Fibroblast of the aortic adventitia (primary cell): ENCODE measurements at regions not wholly inside any gene's neighbourhood (a gene's known extent, or its start where the extent isn't known, plus 50 kb on each side); places are given as distances from the start of the nearest gene placed in this dataset.

Experiments
- DNase-seq: peaks from one replicate; pipeline ENCODE4 v3.0.0-alpha.2; 2010; ENCODE audit warnings: low read depth
- H3K4me3 ChIP-seq: 2 replicates; pipeline ENCODE4 v1.5.1; 2011; ENCODE audit warnings: low read depth, mild to moderate bottlenecking, control low read depth, low read length, moderate library complexity
- TF ChIP-seq, protein P1 (sequence below): IDR thresholded peaks from 2 replicates; pipeline ENCODE4 v1.5.1; 2011; ENCODE audit warnings: mild to moderate bottlenecking, low read length, control low read depth, inconsistent platforms; ENCODE audit not compliant: insufficient read depth

DNA sequence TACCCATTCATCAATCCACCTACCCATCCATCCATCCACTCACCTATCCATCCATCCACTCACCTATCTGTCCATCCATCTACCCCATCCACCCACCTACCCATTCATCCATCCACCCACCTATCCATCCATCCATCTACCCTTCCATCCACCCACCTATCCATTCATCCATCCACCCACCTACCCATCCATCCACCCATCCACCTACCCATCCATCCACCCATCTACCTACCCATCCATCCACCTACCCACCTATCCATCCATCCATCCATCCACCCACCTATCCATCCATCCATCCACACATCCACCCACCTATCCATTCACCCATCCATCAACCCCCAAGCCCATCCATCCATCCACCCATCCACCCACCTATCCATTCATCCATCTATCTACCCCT is 267.1 kb downstream of the MRTFB start:
- no peak for DNase-seq
- no peak overlapping the region for H3K4me3 ChIP-seq
- TF ChIP-seq, protein P1, sequence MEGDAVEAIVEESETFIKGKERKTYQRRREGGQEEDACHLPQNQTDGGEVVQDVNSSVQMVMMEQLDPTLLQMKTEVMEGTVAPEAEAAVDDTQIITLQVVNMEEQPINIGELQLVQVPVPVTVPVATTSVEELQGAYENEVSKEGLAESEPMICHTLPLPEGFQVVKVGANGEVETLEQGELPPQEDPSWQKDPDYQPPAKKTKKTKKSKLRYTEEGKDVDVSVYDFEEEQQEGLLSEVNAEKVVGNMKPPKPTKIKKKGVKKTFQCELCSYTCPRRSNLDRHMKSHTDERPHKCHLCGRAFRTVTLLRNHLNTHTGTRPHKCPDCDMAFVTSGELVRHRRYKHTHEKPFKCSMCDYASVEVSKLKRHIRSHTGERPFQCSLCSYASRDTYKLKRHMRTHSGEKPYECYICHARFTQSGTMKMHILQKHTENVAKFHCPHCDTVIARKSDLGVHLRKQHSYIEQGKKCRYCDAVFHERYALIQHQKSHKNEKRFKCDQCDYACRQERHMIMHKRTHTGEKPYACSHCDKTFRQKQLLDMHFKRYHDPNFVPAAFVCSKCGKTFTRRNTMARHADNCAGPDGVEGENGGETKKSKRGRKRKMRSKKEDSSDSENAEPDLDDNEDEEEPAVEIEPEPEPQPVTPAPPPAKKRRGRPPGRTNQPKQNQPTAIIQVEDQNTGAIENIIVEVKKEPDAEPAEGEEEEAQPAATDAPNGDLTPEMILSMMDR: no peak

DNA sequence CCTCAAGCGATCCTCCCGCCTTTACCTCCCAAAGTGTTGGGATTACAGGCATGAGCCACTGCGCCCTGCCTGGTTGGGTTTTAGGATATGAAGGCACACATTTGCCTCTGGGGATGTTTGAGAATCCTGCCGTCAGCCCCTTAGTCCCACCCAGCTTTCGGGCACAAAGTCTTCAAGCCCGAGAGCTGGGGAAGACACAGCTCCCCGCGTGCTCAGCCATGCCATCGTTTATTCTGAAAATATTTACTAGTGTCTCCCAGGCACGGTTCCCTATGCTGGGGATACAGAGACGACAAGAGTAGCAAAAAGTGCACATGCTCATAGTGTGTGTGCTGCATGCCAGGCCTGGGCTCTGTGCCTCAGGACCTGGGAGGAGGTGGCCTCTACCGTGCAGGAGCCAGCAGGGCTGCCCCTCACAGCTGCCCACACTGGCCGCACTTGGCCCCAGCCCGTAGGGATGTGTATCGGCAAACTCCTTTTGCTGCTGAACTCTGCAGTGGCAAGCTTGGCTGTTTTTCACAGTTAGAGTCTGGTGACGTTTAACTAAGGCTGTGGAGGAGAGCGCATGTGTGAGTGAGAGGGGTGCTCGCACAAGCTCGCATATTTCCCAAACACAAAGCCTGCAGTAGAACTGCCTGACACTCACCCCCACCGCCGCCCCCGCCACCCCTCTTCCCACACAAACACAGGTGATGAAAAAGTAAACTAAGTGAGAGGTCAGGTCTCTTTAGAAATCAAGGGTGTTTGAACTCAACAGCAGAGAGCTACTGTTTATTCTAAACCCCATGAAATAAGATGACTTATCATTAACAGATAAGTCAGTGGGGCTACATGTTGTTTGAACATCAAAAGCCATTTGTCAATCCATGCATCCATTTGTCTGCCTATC is 266.4 kb downstream of the MRTFB start:
- TF ChIP-seq, protein P1: no peak
- H3K4me3 ChIP-seq: peak overlapping the region; percentile 13
- peak; percentile 49 for DNase-seq

DNA sequence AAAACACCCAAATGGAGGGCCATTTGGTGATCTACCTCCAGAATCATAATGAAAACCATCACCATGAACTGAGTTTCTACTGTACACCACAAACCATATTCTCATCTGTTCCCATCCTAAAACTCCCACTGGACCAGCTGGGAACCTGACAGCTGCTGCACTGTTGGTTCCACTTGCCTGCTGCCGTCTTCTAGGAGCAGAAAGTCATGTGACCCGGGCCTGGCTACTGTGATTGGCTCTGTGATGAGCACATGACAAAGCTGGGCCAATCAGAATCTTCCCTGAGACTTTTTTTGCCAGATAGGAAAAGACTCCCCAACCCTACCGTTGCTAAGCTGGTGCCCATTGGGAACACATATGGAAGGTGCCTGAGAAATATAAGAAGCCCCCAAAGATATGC is 264.2 kb downstream of the MRTFB start:
- TF ChIP-seq, protein P1: no peak
- DNase-seq: no peak
- H3K4me3 ChIP-seq: no peak overlapping the region

DNA sequence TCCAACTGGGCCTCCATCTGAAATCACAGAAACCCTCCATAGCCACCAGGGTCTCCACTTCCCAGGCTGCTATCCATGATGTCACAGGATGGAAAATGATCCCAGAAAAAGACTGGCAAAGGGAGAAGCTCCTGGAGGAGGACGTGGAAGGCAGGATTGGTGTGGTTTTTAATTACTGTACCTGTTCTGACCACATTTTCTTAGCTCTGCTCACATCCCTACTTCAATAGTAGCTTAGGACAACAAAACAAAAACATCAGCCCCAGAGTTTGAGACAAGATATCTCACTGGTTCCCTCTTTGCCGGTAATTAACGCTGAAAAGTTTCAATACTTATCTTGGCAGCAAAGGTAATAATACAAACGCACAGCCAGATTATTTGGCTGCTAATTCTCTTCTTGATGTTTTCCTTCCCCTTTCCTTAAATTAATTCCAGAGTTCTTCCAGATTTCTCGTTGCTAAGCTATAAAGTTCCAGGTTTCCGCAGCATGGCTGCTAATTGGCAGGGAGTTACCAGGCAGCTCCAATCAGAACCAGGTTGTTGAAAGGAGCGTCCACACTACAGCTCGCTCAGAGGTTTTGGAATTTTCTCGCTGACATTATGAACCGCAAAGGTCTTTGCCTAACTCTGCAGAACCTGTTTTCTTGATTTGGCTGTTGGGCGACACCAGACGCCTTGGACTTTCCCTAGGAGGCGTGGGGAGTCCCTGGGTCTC is 263.4 kb downstream of the MRTFB start:
- TF ChIP-seq, protein P1: no peak
- no peak overlapping the region for H3K4me3 ChIP-seq
- DNase-seq: peak; percentile 35

DNA sequence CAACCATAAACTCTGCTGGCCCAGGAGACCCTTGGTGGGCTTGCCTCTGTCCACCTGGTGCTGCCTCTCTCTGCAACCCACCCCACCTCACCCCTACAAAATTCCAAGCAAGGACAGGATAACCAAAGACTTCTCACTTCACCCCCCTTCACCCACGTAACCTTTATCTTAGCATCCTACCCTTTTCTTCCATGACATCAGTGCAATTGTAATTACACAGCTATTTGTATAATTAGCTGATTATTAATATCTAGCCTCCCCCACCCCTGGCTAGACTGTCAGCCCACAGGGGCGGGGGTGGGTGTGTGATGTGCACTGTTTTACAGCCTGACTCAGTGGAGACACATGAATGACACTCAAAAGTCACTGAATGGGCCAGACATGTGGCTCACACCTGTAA is 262.2 kb downstream of the MRTFB start:
- TF ChIP-seq, protein P1: no peak
- DNase-seq: no peak
- H3K4me3 ChIP-seq: no peak overlapping the region

DNA sequence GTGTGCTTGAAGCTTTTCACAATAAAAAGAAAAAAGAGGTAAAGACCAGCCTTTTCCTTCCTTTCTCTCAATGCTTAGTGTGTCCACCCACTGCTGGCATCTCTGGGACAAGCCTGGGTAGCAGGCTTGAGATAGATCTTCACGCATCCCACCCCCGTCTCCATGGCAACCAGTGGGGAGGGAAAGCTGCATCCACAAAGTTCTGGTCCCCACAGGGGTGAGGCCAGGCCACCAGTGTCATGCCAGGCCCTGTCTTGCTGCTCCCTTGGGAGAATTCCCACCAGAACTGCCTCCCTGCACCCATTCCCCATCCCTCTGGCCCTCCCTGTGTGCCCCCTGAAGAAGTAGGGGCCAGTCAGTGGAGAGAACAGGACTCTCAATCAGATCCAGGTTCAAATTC is 259.9 kb downstream of the MRTFB start:
- TF ChIP-seq, protein P1: no peak
- no peak for DNase-seq
- no peak overlapping the region for H3K4me3 ChIP-seq
